WTC11 (cell line): ENCODE measurements at regions not wholly inside any gene's neighbourhood (a gene's known extent, or its start where the extent isn't known, plus 50 kb on each side); places are given as distances from the start of the nearest gene placed in this dataset.

ENCODE experiments used
- JAZF1 ChIP-seq: fragments of 250-450 bp; sonication (Bioruptor Pico); IDR thresholded peaks from 2 replicates; pipeline ENCODE4 v1.9.0; 2021; ENCODE audit warnings: moderate library complexity, mild to moderate bottlenecking, inconsistent platforms
- RORB ChIP-seq: fragments of 250-450 bp; sonication (Bioruptor Pico); IDR thresholded peaks from 2 replicates; pipeline ENCODE4 v1.9.0; 2021; ENCODE audit warnings: mild to moderate bottlenecking
- TF ChIP-seq, protein P1 (sequence below): sonication (generic); formaldehyde crosslinking; IDR thresholded peaks from 2 replicates; pipeline ENCODE4 v1.8.1; 2023; ENCODE audit warnings: mild to moderate bottlenecking, moderate library complexity, missing genetic modification reagents
- TF ChIP-seq, protein P2 (sequence below): fragments of 200-600 bp; IDR thresholded peaks from 2 replicates; pipeline ENCODE4 v1.8.0; 2022; ENCODE audit warnings: antibody characterized with exemption
- TF ChIP-seq, protein P3 (sequence below): sonication (generic); formaldehyde crosslinking; IDR thresholded peaks from 2 replicates; pipeline ENCODE4 v1.8.1; 2022; ENCODE audit warnings: mild to moderate bottlenecking, moderate library complexity, missing genetic modification reagents
- TF ChIP-seq, protein P4 (sequence below): sonication (generic); formaldehyde crosslinking; conservative IDR thresholded peaks from 2 replicates; pipeline ENCODE4 v1.8.1; 2023; ENCODE audit warnings: mild to moderate bottlenecking, low read depth, missing genetic modification reagents, moderate library complexity

DNA sequence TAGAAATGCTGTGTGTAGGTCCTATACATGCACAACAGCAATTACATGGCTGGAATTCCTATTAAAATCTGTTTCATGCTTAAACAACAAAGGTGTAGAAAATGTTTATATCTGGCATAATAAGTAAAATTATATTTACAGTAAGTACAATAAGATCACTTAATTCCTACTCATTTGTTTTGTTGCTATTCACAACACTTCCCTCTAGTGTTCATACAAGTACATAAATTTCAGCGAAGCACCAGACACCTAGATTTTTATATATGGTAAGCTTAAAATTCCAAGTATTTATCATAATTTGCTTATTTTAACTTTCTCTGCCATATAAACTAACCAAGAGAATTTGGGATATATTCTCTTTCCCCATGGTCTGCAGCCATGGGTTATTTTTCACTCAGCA is 51.8 kb upstream of the ANK3 start:
- TF ChIP-seq, protein P1, sequence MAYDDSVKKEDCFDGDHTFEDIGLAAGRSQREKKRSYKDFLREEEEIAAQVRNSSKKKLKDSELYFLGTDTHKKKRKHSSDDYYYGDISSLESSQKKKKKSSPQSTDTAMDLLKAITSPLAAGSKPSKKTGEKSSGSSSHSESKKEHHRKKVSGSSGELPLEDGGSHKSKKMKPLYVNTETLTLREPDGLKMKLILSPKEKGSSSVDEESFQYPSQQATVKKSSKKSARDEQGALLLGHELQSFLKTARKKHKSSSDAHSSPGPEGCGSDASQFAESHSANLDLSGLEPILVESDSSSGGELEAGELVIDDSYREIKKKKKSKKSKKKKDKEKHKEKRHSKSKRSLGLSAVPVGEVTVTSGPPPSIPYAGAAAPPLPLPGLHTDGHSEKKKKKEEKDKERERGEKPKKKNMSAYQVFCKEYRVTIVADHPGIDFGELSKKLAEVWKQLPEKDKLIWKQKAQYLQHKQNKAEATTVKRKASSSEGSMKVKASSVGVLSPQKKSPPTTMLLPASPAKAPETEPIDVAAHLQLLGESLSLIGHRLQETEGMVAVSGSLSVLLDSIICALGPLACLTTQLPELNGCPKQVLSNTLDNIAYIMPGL (CRISPR knock-in tag) = no peak
- TF ChIP-seq RORB (CRISPR knock-in tag) = no peak
- TF ChIP-seq, protein P2, sequence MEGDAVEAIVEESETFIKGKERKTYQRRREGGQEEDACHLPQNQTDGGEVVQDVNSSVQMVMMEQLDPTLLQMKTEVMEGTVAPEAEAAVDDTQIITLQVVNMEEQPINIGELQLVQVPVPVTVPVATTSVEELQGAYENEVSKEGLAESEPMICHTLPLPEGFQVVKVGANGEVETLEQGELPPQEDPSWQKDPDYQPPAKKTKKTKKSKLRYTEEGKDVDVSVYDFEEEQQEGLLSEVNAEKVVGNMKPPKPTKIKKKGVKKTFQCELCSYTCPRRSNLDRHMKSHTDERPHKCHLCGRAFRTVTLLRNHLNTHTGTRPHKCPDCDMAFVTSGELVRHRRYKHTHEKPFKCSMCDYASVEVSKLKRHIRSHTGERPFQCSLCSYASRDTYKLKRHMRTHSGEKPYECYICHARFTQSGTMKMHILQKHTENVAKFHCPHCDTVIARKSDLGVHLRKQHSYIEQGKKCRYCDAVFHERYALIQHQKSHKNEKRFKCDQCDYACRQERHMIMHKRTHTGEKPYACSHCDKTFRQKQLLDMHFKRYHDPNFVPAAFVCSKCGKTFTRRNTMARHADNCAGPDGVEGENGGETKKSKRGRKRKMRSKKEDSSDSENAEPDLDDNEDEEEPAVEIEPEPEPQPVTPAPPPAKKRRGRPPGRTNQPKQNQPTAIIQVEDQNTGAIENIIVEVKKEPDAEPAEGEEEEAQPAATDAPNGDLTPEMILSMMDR = no peak
- TF ChIP-seq JAZF1 (CRISPR knock-in tag) = no peak
- TF ChIP-seq, protein P3, sequence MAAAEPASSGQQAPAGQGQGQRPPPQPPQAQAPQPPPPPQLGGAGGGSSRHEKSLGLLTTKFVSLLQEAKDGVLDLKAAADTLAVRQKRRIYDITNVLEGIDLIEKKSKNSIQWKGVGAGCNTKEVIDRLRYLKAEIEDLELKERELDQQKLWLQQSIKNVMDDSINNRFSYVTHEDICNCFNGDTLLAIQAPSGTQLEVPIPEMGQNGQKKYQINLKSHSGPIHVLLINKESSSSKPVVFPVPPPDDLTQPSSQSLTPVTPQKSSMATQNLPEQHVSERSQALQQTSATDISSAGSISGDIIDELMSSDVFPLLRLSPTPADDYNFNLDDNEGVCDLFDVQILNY = no peak
- TF ChIP-seq, protein P4, sequence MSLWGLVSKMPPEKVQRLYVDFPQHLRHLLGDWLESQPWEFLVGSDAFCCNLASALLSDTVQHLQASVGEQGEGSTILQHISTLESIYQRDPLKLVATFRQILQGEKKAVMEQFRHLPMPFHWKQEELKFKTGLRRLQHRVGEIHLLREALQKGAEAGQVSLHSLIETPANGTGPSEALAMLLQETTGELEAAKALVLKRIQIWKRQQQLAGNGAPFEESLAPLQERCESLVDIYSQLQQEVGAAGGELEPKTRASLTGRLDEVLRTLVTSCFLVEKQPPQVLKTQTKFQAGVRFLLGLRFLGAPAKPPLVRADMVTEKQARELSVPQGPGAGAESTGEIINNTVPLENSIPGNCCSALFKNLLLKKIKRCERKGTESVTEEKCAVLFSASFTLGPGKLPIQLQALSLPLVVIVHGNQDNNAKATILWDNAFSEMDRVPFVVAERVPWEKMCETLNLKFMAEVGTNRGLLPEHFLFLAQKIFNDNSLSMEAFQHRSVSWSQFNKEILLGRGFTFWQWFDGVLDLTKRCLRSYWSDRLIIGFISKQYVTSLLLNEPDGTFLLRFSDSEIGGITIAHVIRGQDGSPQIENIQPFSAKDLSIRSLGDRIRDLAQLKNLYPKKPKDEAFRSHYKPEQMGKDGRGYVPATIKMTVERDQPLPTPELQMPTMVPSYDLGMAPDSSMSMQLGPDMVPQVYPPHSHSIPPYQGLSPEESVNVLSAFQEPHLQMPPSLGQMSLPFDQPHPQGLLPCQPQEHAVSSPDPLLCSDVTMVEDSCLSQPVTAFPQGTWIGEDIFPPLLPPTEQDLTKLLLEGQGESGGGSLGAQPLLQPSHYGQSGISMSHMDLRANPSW (CRISPR knock-in tag) = no peak
